ENCODE measurements at regions not wholly inside any gene's neighbourhood (a gene's known extent, or its start where the extent isn't known, plus 50 kb on each side); places are given as distances from the start of the nearest gene placed in this dataset.

DNA sequence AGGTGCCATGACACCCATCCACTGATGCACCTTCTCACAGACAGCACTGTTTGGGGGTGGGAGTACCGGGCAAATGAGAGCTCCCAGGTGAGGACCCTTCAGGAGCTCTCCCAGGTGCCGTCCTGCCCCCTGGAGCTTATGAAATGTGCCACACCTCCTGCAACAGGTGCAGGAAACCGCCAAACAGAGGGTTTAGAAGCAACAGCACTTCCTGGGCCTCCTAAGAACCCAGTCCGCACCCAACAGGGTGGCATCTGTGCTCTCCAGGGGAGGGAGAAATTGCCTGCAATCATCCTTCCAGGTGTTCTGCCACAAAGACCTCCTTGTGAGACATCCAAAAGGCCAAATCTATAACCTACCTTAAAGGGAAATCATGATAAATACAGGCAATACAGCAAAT is 87.7 kb upstream of the ATP1B1 start:
- Mint-ChIP-seq H3K27ac (no peak overlapping the region), H3K9me3 (no peaks in the 10 kb centered on the region), H3K4me1 (ENCODE audit: low read depth) (no peaks in the 10 kb centered on the region), H3K36me3 (ENCODE audit: low read depth) (no peaks in the 10 kb centered on the region), H3K4me3 (no peak overlapping the region), H3K27me3 (ENCODE audit: low read depth) (peaks cover 14% of the 10 kb centered on the region)
- DNase-seq (ENCODE audit: low spot score) = no peak

DNA sequence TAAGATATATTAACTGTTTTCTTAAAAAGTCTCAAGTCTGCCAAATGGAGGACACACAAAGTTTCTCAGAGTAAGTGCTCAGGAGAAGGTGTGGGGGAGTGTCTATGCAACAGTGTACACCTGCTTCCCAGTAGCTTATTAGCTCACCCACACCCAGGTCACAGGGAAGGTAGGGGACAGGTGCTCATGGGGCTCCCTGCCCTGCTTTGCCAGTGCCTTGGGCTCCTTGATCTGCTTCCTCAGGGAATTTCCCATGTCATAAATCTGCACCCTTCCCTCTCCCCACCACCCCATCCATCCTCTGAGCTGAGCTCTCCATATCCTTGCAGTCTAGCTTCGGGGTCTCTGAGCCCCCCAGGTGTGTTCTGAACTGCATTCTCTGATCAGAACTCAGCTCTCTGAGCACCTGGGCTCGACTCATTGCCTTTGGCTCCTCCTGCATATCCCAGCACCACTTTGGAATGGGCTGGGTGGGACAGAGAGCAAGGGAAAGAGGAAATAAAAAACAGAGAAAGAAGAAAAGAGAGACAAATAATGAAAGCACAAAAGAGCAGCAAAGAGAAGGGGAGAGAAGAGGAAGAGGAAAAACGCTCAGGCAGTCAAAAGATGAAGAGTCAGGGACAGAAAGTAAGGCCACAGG is 87.0 kb upstream of the ATP1B1 start:
- Mint-ChIP-seq H3K36me3 (ENCODE audit: low read depth) (no peaks in the 10 kb centered on the region), H3K27me3 (ENCODE audit: low read depth) (peaks cover 18% of the 10 kb centered on the region), H3K4me1 (ENCODE audit: low read depth) (no peaks in the 10 kb centered on the region), H3K27ac (no peak overlapping the region), H3K9me3 (no peaks in the 10 kb centered on the region), H3K4me3 (no peak overlapping the region)
- DNase-seq (ENCODE audit: low spot score) = no peak

DNA sequence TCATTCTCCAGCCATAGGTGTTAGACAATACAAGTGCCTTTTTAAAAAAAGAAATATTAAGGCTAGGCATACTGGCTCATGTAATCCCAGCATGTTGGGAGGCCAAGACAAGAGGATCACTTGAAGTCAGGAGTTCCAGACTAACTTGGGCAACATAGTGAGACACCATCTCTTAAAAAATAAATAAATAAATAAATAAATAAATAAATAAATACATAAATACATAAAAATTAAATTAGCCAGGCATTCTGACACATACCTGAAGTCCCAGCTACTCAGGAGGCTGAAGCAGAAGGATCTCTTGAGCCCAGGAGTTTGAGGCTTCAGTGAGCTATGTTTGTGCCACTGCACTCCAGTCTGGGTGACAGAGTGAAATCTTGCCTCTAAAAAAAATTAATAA is 85.8 kb upstream of the ATP1B1 start:
- Mint-ChIP-seq H3K4me3 (no peak overlapping the region), H3K27me3 (ENCODE audit: low read depth) (peaks cover 18% of the 10 kb centered on the region), H3K9me3 (no peaks in the 10 kb centered on the region), H3K36me3 (ENCODE audit: low read depth) (no peaks in the 10 kb centered on the region), H3K27ac (no peak overlapping the region), H3K4me1 (ENCODE audit: low read depth) (no peaks in the 10 kb centered on the region)
- no peak for DNase-seq (ENCODE audit: low spot score)

DNA sequence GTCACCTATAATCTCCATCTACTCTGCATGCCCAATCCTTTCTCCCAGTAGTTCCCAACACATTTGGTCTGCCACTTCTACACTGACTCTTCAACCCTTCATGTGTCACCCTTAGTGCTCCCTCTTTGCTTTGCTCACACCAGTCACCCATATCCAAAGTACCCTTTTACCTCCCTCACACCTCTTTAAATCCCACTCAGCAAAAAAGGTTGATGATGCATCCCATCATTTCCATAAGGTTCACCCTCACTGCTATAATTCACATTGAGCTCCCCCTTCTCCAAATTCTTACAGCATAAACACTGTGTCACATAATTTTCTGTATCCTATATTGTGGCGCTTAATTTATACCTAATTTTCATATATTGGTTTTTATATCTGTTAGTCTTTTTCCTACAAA is 83.8 kb upstream of the ATP1B1 start:
- no peaks in the 10 kb centered on the region for H3K9me3 Mint-ChIP-seq
- peaks cover 18% of the 10 kb centered on the region for H3K27me3 Mint-ChIP-seq (ENCODE audit: low read depth)
- DNase-seq (ENCODE audit: low spot score) = no peak
- H3K4me3 Mint-ChIP-seq = no peak overlapping the region
- H3K27ac Mint-ChIP-seq = no peak overlapping the region
- H3K36me3 Mint-ChIP-seq (ENCODE audit: low read depth) = no peaks in the 10 kb centered on the region
- H3K4me1 Mint-ChIP-seq (ENCODE audit: low read depth) = no peaks in the 10 kb centered on the region

DNA sequence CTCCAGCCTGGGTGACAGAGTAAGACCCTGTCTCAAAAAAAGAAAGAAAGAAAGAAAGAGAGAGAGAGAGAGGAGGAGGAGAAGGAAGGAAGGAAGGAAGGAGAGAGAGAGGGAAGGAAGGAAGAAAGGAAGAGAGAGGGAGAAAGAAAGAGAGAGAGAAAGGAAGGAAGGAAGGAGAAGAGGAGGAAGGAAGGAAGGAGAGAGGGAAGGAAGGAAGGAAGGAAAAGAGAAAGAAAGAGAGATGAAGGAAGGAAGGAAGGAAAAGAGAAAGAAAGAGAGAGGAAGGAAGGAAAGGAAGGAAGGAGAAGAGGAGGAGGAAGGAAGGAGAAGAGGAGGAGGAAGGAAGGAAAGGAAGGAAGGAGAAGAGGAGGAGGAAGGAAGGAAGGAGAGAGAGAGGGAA is 82.2 kb upstream of the ATP1B1 start:
- H3K4me1 Mint-ChIP-seq (ENCODE audit: low read depth) = no peaks in the 10 kb centered on the region
- no peaks in the 10 kb centered on the region for H3K9me3 Mint-ChIP-seq
- H3K27ac Mint-ChIP-seq = no peak overlapping the region
- DNase-seq (ENCODE audit: low spot score) = no peak
- H3K27me3 Mint-ChIP-seq (ENCODE audit: low read depth) = peaks cover 21% of the 10 kb centered on the region
- no peak overlapping the region for H3K4me3 Mint-ChIP-seq
- H3K36me3 Mint-ChIP-seq (ENCODE audit: low read depth) = no peaks in the 10 kb centered on the region

DNA sequence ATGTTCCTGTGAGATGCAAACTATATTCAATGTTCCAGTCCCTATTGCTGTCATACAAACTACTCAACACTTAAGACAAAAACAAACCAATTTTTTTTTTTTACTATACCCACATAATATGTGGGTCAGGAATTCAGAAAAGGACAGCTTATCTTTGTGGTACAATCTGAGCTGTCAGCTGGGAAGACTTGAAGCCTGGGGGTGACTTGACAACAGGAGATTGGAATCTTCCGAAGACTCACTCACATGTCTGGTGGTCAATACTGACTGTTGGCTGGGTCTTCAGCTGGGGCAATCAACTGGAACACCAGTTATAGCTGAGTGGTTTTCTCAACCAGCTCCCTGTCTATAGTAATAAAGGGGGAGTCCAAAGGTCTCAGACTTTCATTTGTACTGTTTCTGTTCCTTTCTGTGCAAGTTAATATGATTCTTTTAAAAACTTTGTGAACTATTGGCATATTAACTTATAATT is 81.7 kb upstream of the ATP1B1 start:
- H3K27ac Mint-ChIP-seq = no peak overlapping the region
- H3K27me3 Mint-ChIP-seq (ENCODE audit: low read depth) = peaks cover 18% of the 10 kb centered on the region
- no peaks in the 10 kb centered on the region for H3K4me1 Mint-ChIP-seq (ENCODE audit: low read depth)
- H3K4me3 Mint-ChIP-seq = no peak overlapping the region
- no peak for DNase-seq (ENCODE audit: low spot score)
- H3K9me3 Mint-ChIP-seq = no peaks in the 10 kb centered on the region
- no peaks in the 10 kb centered on the region for H3K36me3 Mint-ChIP-seq (ENCODE audit: low read depth)

DNA sequence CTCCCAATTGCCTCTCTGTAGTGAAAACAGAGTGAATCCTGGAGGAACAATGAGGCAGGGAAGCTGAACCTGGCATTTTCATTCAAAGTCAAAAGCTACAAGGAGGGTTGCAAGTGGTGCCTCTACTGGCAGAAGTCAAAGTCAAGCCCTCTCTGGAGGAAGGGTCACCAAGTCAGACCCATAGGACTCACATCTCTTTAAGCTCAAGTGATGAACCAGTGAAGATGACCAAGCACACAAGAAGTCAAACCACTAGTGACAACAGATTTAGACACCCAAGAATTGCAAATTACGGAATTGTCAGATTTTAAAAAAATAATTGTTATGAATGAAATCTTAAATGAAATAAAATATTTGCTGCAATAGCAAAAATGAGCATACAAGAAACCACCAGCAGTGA is 81.1 kb upstream of the ATP1B1 start:
- no peaks in the 10 kb centered on the region for H3K9me3 Mint-ChIP-seq
- no peaks in the 10 kb centered on the region for H3K36me3 Mint-ChIP-seq (ENCODE audit: low read depth)
- H3K4me1 Mint-ChIP-seq (ENCODE audit: low read depth) = no peaks in the 10 kb centered on the region
- H3K4me3 Mint-ChIP-seq = no peak overlapping the region
- H3K27ac Mint-ChIP-seq = no peak overlapping the region
- no peak for DNase-seq (ENCODE audit: low spot score)
- peaks cover 21% of the 10 kb centered on the region for H3K27me3 Mint-ChIP-seq (ENCODE audit: low read depth)

DNA sequence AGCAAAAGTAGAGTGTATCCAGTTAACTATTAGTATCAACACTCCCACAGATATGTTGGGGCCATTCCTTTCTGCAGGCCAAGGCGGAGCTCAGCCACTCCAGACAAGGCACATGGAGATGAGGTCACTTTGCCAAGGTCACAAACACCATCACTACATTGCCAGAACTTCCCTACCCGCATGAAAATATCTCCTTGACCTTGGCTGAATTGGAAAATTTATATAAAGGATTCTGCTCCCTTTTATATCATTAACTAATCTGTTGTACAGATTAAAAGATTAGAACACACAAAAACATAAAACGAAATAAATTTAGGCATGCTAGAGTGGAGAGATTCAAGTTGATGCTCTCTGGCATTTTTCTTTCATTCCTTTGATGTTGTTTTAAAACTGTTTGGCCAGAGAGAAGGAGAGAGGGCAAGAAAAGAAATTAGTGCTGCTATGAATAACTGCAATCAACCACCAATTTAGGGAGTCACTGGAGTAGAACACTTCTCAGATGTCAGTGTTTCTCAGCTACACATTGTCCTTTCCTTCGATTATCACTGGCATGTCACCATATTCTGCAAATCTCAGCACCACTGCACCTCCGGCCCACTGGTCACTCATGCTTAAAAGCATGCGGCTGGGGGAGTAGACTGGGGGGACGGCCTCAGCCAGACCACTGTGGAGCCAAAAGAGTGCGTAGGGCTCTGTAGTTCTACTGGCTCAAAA is 78.7 kb upstream of the ATP1B1 start:
- H3K27ac Mint-ChIP-seq = no peak overlapping the region
- no peaks in the 10 kb centered on the region for H3K9me3 Mint-ChIP-seq
- DNase-seq (ENCODE audit: low spot score) = no peak
- no peak overlapping the region for H3K4me3 Mint-ChIP-seq
- no peaks in the 10 kb centered on the region for H3K36me3 Mint-ChIP-seq (ENCODE audit: low read depth)
- no peaks in the 10 kb centered on the region for H3K4me1 Mint-ChIP-seq (ENCODE audit: low read depth)
- H3K27me3 Mint-ChIP-seq (ENCODE audit: low read depth) = peaks cover 15% of the 10 kb centered on the region

DNA sequence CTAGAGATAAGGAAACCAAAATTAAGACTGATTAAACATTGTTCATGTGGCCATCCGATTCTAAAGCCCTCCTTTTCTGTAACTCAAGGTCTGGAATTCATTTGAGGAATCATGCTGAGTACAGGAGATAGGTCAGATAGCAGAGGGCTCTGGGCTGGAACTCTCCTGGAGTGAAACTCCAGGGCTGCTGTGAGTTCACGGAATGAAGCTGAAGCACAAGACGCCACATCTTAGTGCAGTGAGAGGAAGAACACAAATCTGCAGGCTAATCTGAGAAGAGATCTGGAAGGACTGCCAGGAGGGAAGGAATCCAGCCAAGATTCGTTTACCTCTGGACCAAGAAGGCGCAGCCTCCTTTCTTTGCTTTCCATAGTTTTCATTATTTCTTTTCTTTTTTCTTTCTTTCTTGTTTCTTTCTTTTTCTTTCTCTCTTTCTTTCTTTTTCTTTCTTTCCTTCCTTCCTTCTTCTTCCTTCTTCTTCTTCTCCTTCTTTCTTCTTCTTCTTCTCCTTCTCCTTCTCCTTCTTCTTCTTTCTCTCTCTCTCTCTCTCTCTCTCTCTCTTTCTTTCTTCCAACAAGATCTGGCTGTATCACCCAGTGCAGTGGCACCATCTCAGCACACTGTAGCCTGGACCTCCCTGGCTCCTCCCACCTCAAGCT is 74.8 kb upstream of the ATP1B1 start:
- Mint-ChIP-seq H3K36me3 (ENCODE audit: low read depth) (no peaks in the 10 kb centered on the region), H3K4me1 (ENCODE audit: low read depth) (no peaks in the 10 kb centered on the region), H3K27me3 (ENCODE audit: low read depth) (peaks cover 7% of the 10 kb centered on the region), H3K27ac (no peak overlapping the region), H3K4me3 (no peak overlapping the region), H3K9me3 (peaks cover 8% of the 10 kb centered on the region)
- no peak for DNase-seq (ENCODE audit: low spot score)

DNA sequence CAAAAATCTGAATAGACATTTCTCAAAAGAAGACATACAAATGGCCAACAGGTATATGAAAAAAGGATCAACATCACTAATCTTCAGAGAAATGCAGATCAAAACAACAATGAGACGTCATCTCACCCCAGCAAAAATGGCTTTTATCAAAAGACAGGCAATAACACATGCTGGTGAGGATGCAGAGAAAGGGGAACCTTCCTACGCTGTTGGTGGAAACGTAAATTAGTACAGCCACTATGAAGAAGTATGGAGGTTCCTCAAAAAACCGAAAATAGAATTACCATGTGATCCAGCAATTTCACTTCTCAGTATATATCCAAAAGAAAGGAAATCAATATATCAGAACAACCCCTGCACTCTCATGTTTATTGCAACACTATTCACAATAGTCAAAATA is 65.1 kb upstream of the ATP1B1 start:
- H3K9me3 Mint-ChIP-seq = peaks cover 38% of the 10 kb centered on the region
- H3K27ac Mint-ChIP-seq = no peak overlapping the region
- peaks cover 7% of the 10 kb centered on the region for H3K27me3 Mint-ChIP-seq (ENCODE audit: low read depth)
- H3K4me3 Mint-ChIP-seq = no peak overlapping the region
- peaks cover 25% of the 10 kb centered on the region for H3K36me3 Mint-ChIP-seq (ENCODE audit: low read depth)
- H3K4me1 Mint-ChIP-seq (ENCODE audit: low read depth) = peaks cover 37% of the 10 kb centered on the region
- DNase-seq (ENCODE audit: low spot score) = no peak

DNA sequence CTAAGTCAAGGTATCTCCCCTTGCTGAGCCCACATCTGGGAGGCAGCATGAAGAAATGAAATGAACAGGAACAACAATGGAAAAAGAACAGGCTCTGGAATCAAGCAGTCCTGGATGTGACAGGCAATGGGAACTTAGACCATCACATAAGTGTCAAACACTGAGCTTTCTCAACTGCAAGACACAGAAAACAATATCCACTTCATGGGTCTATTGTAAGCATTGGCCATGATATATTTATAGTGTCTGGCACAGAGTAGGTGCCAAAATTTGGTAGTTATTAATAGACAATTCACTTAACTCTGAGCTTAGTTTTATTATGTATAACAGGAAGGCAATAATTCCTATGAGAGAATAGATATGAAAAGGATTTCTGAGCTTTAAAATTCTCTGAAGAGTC is 64.1 kb upstream of the ATP1B1 start:
- DNase-seq (ENCODE audit: low spot score) = no peak
- Mint-ChIP-seq H3K4me3 (no peak overlapping the region), H3K9me3 (peaks cover 28% of the 10 kb centered on the region), H3K27me3 (ENCODE audit: low read depth) (peaks cover 5% of the 10 kb centered on the region), H3K27ac (no peak overlapping the region), H3K4me1 (ENCODE audit: low read depth) (peaks cover 47% of the 10 kb centered on the region), H3K36me3 (ENCODE audit: low read depth) (peaks cover 21% of the 10 kb centered on the region)

DNA sequence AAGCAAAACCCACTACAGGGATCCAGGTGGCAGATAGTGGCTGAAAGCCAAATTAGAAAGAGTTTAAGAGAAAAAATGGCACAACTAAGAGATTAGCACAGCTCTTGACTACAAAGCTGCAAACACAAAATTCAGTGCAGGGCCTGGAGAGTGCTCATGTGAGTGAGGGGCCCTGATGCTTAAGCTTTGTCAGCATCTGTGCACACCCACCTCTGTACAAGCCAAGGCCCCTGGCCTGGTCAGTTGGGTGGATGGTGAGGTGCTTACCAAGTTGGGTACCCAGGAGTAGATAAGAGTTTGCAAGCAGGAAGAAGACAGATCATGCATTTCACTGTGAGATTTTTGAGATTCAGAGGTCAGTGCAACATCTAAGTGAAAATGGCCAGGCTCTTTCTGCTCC is 62.7 kb upstream of the ATP1B1 start:
- H3K4me3 Mint-ChIP-seq = peak overlapping the region; percentile 74

DNA sequence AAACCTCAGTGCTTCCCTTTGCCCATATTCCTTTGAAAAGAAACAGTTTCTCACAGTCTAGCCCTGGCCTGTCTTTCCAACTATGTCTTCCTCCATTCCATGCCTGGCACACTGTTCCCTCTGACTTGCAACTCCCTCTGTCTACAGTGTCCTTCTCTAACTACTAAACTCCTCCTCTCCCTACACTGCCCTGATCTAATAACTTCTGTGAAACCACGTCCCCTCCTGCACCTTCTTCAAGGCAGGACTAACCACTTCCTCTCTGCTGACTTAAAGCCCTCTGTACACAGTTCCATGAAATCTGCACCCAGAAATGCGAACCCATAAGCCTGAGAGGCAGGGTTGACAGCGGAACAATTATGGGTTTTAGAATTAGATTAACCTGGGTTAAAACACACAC is 62.2 kb upstream of the ATP1B1 start:
- H3K4me3 Mint-ChIP-seq = peak overlapping the region; percentile 74
- H3K36me3 Mint-ChIP-seq (ENCODE audit: low read depth) = peaks cover 17% of the 10 kb centered on the region
- H3K27ac Mint-ChIP-seq = peak overlapping the region; percentile 94
- peaks cover 9% of the 10 kb centered on the region for H3K9me3 Mint-ChIP-seq
- peaks cover 2% of the 10 kb centered on the region for H3K27me3 Mint-ChIP-seq (ENCODE audit: low read depth)
- DNase-seq (ENCODE audit: low spot score) = peak; percentile 47
- H3K4me1 Mint-ChIP-seq (ENCODE audit: low read depth) = peaks cover 55% of the 10 kb centered on the region

More for the DNA sequence above, 62.7 kb upstream of the ATP1B1 start:
- peaks cover 13% of the 10 kb centered on the region for H3K9me3 Mint-ChIP-seq
- H3K27me3 Mint-ChIP-seq (ENCODE audit: low read depth) = peaks cover 5% of the 10 kb centered on the region
- H3K4me1 Mint-ChIP-seq (ENCODE audit: low read depth) = peaks cover 50% of the 10 kb centered on the region
- H3K27ac Mint-ChIP-seq = peak overlapping the region; percentile 94
- H3K36me3 Mint-ChIP-seq (ENCODE audit: low read depth) = peaks cover 20% of the 10 kb centered on the region
- DNase-seq (ENCODE audit: low spot score) = no peak

DNA sequence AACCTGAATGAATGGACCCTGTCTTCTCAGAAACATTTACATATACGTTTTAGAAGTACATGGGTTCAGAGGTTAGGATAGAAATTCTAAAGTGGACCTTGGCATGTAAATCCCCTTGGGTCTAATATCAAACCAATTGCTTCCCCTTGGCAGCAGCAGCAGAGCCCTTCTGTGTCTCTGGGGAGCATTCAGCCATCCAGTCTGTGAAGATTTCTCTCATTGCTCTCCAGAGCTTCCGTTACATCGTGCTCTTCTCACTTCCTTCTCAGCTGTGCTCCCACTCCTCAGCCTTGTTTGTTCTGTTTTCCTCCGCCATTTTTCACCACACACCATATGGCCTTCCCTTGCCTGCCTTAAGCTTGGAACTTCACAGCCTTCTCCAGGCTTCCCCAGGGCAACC is 61.5 kb upstream of the ATP1B1 start:
- H3K4me3 Mint-ChIP-seq = peak overlapping the region; percentile 45
- peaks cover 15% of the 10 kb centered on the region for H3K36me3 Mint-ChIP-seq (ENCODE audit: low read depth)
- H3K27ac Mint-ChIP-seq = peak overlapping the region; percentile 94
- peaks cover 3% of the 10 kb centered on the region for H3K9me3 Mint-ChIP-seq
- peaks cover 58% of the 10 kb centered on the region for H3K4me1 Mint-ChIP-seq (ENCODE audit: low read depth)
- DNase-seq (ENCODE audit: low spot score) = no peak
- H3K27me3 Mint-ChIP-seq (ENCODE audit: low read depth) = no peaks in the 10 kb centered on the region

Measured in T-helper 2 cell treated with Interferon-gamma antibody and Interleukin-4, amounts not matched to agents 5 μg/mL and 100 μg/mL, for 36 hours (primary cell).